OCI-LY7 (cell line): ENCODE measurements at regions not wholly inside any gene's neighbourhood (a gene's known extent, or its start where the extent isn't known, plus 50 kb on each side); places are given as distances from the start of the nearest gene placed in this dataset.

Experiments used
- EZH2phosphoT487 ChIP-seq: fragments of 200-600 bp; sonication (generic); IDR thresholded peaks from 2 replicates; pipeline ENCODE4 v1.6.1; 2018; ENCODE audit warnings: low read depth, borderline replicate concordance, mild to moderate bottlenecking, mixed run types, antibody characterized with exemption, low read length, moderate library complexity, mixed read lengths
- TF ChIP-seq, protein P1 (sequence below): fragments of 200-600 bp; sonication (generic); conservative IDR thresholded peaks from 2 replicates; pipeline ENCODE4 v1.5.1; 2014; ENCODE audit warnings: mild to moderate bottlenecking, antibody characterized with exemption, low read length, moderate library complexity, mixed read lengths

GRCh38 chr18:73292156-73292555, 424.4 kb upstream of the NETO1 start:
- TF ChIP-seq, protein P1, sequence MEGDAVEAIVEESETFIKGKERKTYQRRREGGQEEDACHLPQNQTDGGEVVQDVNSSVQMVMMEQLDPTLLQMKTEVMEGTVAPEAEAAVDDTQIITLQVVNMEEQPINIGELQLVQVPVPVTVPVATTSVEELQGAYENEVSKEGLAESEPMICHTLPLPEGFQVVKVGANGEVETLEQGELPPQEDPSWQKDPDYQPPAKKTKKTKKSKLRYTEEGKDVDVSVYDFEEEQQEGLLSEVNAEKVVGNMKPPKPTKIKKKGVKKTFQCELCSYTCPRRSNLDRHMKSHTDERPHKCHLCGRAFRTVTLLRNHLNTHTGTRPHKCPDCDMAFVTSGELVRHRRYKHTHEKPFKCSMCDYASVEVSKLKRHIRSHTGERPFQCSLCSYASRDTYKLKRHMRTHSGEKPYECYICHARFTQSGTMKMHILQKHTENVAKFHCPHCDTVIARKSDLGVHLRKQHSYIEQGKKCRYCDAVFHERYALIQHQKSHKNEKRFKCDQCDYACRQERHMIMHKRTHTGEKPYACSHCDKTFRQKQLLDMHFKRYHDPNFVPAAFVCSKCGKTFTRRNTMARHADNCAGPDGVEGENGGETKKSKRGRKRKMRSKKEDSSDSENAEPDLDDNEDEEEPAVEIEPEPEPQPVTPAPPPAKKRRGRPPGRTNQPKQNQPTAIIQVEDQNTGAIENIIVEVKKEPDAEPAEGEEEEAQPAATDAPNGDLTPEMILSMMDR, result no peak
- TF ChIP-seq EZH2phosphoT487, result no peak
